ENCODE measurements at regions not wholly inside any gene's neighbourhood (a gene's known extent, or its start where the extent isn't known, plus 50 kb on each side); places are given as distances from the start of the nearest gene placed in this dataset.
"Not testable (repeated sequence)": the region's sequence is repeated elsewhere in the genome, so short reads cannot be mapped to it uniquely, and the experiment has no call there.

- DNase-seq (ENCODE audit: low read depth in 2 of 2, low spot score in 1 of 2): peak; percentile 44 to 67
Measured at GRCh38 chr6:137707590-137708360, 159.3 kb upstream of the TNFAIP3 start.

DNA sequence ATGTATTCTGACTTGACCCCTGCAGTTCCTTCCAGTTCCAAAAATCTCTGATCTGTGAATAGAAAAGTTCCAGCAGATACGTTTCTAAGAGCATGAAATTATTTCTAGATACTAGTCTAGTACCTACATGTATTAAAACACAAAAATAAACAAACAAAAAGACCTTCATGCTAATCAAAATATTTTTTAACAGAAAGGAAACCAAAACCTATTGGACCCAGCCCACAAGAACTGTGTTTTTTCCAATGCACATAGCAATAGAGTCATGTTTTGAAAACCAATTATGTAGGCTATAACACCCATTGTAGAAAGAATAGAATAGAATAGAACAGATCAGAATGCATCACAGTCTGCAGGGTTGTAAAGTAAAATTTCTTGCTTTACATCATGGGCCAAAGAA lies 158.6 kb upstream of the TNFAIP3 start:
- no peak for DNase-seq (ENCODE audit: low read depth in 2 of 2, low spot score in 1 of 2)

DNA sequence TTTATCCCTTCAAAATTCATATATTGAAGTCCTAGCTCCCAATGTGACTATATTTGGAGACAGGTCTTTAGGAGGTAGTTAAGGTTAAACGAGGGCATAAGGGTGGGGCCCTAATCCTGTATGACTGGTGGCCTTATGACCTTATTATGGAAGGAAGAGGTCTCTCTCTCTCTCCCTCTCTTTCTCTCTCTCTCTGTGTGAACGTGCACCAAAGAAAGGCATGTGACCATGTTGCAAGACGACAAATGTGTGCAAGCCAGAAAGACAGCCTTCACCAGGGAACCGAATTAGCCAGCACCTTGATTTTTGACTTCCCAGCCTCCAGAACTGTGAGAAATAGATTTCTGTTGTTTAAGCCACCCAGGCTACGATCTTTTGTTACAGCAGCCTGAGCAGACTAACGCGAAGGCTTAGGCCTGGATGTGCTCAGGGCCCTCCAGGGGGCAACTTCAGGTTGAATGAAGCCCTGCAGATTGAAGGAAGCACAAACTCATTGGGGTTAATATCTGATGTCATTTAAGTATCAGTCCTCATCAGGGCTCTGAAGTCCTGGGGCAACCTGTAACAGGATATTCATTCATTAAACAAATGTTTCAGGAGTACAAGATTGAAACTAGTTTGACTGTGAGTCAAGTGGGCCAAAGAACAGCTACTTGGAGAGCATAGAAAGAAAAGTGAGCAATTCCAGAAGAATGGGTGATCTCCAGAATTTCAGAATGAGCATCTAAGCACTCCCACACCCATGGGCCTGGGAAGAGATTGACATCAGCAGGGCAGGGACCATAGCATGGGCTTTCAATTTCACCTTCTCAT lies 157.4 kb upstream of the TNFAIP3 start:
- no peak for DNase-seq (ENCODE audit: low read depth in 2 of 2, low spot score in 1 of 2)

- no peak for DNase-seq (ENCODE audit: low read depth in 2 of 2, low spot score in 1 of 2)
Measured at GRCh38 chr6:137711972-137712371, 155.1 kb upstream of the TNFAIP3 start.

- no peak for DNase-seq (ENCODE audit: low read depth in 2 of 2, low spot score in 1 of 2)
Measured at GRCh38 chr6:137712587-137712986, 154.5 kb upstream of the TNFAIP3 start.

- no peak for DNase-seq (ENCODE audit: low read depth in 2 of 2, low spot score in 1 of 2)
Measured at GRCh38 chr6:137715589-137716045, 151.4 kb upstream of the TNFAIP3 start.

- peak; percentile 30 to 42 for DNase-seq (ENCODE audit: low read depth in 2 of 2, low spot score in 1 of 2)
Measured at GRCh38 chr6:137717074-137718073, 149.7 kb upstream of the TNFAIP3 start.

GRCh38 chr6:137718903-137719302 lies 148.2 kb upstream of the TNFAIP3 start:
- DNase-seq (ENCODE audit: low read depth in 2 of 2, low spot score in 1 of 2): not testable (repeated sequence)

DNA sequence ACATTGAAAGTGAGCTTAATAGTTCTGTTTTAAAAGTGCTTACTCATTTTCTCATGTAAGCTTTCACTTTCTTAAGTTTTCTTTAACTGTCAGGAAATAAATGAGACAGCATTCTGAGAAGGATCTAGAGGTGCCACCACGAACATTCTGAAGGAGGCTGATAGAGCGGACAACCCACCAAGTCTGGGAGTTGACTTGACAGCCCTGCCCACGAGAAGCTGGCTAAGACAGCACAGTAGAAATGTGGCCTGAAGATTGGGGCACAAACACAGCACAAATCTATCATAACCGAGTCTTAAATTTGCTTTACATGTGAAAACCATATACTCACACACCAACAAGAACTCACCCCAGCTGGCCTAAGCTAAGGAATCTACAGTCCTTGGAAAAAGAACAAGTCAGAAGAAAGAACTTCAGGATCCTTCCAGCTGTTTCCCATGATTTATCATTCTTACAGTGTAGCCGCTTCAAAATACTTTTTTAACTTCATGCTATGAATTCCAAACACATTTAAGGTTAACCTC lies 144.2 kb upstream of the TNFAIP3 start:
- DNase-seq (ENCODE audit: low read depth in 2 of 2, low spot score in 1 of 2): peak in 1 of 2 donors; percentile 7

DNA sequence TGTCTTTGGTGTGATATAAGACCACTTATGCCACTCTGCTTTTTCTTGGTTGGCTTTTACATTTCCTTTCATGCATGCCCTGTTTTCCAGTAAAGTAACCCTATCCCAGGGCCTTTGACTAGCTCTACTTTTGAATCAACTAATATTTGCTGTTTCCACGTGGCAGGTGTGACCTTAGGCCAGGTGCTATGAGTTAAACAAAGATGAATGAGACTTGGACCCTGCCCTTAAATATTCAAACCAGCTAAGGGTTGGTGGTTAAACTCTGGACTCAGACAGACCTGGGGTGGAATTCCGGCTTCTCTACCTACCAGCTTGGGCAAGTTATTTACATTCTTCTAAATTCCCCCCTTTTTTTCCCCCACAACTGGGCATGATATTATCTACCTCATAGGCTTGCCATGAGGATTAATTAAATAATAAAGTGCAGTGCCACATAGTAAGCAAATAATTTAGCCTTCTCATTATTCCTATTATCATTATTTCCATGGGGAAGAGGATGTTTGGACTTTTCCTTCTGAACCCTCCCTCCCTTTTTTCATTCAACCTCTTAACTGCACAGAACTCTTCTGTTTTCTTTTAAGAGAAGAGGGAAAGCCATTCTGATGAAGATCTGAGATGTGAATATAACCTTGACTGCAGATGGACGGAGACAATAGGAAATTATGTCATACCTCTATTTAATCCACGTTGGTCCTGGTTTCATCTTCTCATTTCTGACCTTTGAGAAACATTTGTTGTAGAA lies 143.6 kb upstream of the TNFAIP3 start:
- DNase-seq (ENCODE audit: low read depth in 2 of 2, low spot score in 1 of 2): no peak

DNA sequence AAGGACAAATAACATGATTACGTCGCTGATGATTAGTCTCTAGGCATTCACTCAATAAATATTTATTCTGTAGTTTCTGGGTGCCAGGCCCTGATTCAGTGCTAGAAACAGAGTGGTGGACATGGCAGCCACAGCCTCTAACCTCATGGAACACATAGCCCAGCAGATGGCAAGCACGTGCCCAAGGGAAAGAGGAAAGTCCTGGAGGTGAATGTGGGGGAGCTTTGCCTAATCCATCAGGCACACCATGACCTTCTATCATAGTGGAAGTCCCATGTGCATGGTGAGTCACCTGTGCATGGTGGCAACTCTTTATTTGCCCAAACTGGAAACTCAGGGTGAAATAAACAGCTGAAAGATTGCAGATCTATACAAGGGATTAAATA lies 143.0 kb upstream of the TNFAIP3 start:
- no peak for DNase-seq (ENCODE audit: low read depth in 2 of 2, low spot score in 1 of 2)

- DNase-seq (ENCODE audit: low read depth in 2 of 2, low spot score in 1 of 2): no peak
Measured at GRCh38 chr6:137724495-137725211, 142.4 kb upstream of the TNFAIP3 start.

GRCh38 chr6:137725949-137726348 lies 141.1 kb upstream of the TNFAIP3 start:
- no peak for DNase-seq (ENCODE audit: low read depth in 2 of 2, low spot score in 1 of 2)

DNA sequence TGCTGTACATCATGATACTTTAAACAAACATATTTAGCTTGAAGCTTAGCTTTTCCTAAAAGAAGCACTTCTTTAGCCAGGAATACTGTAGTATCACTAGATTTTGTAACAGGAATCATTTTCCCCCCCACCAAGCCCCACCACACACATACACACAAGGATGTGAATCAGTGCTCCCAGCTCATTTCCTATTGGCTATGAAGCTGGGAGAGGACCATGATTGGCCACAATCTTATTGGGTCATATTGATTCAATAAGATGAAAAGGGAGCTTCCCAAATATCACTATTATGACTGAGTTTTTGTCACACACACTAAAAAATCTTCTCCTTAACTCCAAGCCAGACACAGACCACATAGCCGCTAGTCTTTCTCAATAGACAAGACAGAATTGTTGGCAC lies 140.5 kb upstream of the TNFAIP3 start:
- no peak for DNase-seq (ENCODE audit: low read depth in 2 of 2, low spot score in 1 of 2)

- DNase-seq (ENCODE audit: low read depth in 2 of 2, low spot score in 1 of 2): no peak
Measured at GRCh38 chr6:137727216-137727765, 139.8 kb upstream of the TNFAIP3 start.

- DNase-seq (ENCODE audit: low read depth in 2 of 2, low spot score in 1 of 2): no peak
Measured at GRCh38 chr6:137728386-137729349, 138.4 kb upstream of the TNFAIP3 start.

GRCh38 chr6:137729866-137730629 lies 137.0 kb upstream of the TNFAIP3 start:
- DNase-seq (ENCODE audit: low read depth in 2 of 2, low spot score in 1 of 2): no peak
